B cell (primary cell): ENCODE measurements at regions not wholly inside any gene's neighbourhood (a gene's known extent, or its start where the extent isn't known, plus 50 kb on each side); places are given as distances from the start of the nearest gene placed in this dataset.

Source experiments
- ATAC-seq: fragments of 200-7000 bp; cut with Tn5 transposase; one replicate; pipeline ENCODE4 v1.10.0; 2021; ENCODE audit warnings: low read depth, mild to moderate bottlenecking, moderate number of reproducible peaks, moderate library complexity
- CTCF ChIA-PET: fragments of 350-600 bp; sonication (Branson Sonifier 250); formaldehyde crosslinking; loops from one replicate; lab custom pipeline; 2021; ENCODE audit warnings: antibody characterized with exemption, inconsistent platforms; lab: Charles Lee
- POLR2A ChIA-PET: fragments of 350-600 bp; sonication (Branson Sonifier 250); formaldehyde crosslinking; loops from one replicate; lab custom pipeline; 2021; ENCODE audit warnings: antibody characterized with exemption; lab: Charles Lee
- DNase-seq: peaks from one replicate; pipeline ENCODE4 v3.0.0; 2013
- H2AFZ ChIP-seq: 2 replicates; pipeline ENCODE4 v1.6.1; 2012; ENCODE audit warnings: mild to moderate bottlenecking, low read depth, low read length; ENCODE audit not compliant: insufficient read depth, poor library complexity, severe bottlenecking
- H3K27ac ChIP-seq, 2 donors: 1 replicate in 1 of 2; 2 replicates in 1 of 2; pipeline ENCODE4 v1.5.1; 2012 to 2013; ENCODE audit warnings: low read length in 2 of 2, mild to moderate bottlenecking in 2 of 2, moderate library complexity in 1 of 2
- H3K27me3 ChIP-seq, 4 experiments: fragments of 200-600 bp in 1 of 4; sonication (generic) in 1 of 4; replicated peaks in 1 of 4; 1 replicate in 2 of 4; 2 replicates in 2 of 4; pipeline versions ENCODE4 v1.6.1 to v1.7.0; 2013 to 2016; ENCODE audit warnings: low read length in 3 of 4, mild to moderate bottlenecking in 2 of 4, mixed read lengths in 1 of 4, moderate library complexity in 1 of 4; ENCODE audit not compliant: insufficient read depth in 4 of 4, control insufficient read depth in 3 of 4; ENCODE audit errors: control extremely low read depth in 1 of 4
- H3K36me3 ChIP-seq, 2 experiments: replicated peaks in 1 of 2; 1 replicate in 1 of 2; 2 replicates in 1 of 2; pipeline versions ENCODE4 v1.6.1 to v1.7.1; 2013; ENCODE audit warnings: low read length in 1 of 2; ENCODE audit not compliant: insufficient read depth in 2 of 2, control insufficient read depth in 1 of 2; ENCODE audit errors: control extremely low read depth in 1 of 2, extremely low read depth in 1 of 2
- H3K4me1 ChIP-seq, 2 donors: fragments of 200-600 bp in 1 of 2; sonication (generic) in 1 of 2; 1 replicate in 1 of 2; 2 replicates in 1 of 2; pipeline versions ENCODE4 v1.5.1 to v1.6.1; 2013 to 2017; ENCODE audit warnings: low read length in 2 of 2; ENCODE audit not compliant: control insufficient read depth in 2 of 2, insufficient read depth in 2 of 2
- H3K4me2 ChIP-seq: replicated peaks from 2 replicates; pipeline ENCODE3; 2012; ENCODE audit warnings: mild to moderate bottlenecking, low read depth, low read length; ENCODE audit not compliant: poor library complexity, severe bottlenecking
- H3K4me3 ChIP-seq, 5 experiments: fragments of 200-600 bp in 1 of 5; sonication (generic) in 1 of 5; 1 replicate in 3 of 5; 2 replicates in 2 of 5; pipeline versions ENCODE4 v1.5.1 to v1.7.0; 2011 to 2016; ENCODE audit warnings: low read length in 4 of 5, mild to moderate bottlenecking in 4 of 5, low read depth in 2 of 5, control low read depth in 1 of 5, moderate library complexity in 1 of 5; ENCODE audit not compliant: insufficient read depth in 1 of 5; ENCODE audit errors: control extremely low read depth in 1 of 5, extremely low read depth in 1 of 5
- H3K79me2 ChIP-seq: fragments of 200-600 bp; sonication (generic); one replicate; pipeline ENCODE4 v1.6.0; 2016; ENCODE audit warnings: low read length; ENCODE audit not compliant: control insufficient read depth, insufficient read depth
- H3K9ac ChIP-seq: fragments of 200-600 bp; sonication (generic); 2 replicates; pipeline ENCODE4 v1.6.1; 2017; ENCODE audit warnings: mild to moderate bottlenecking, low read length, moderate library complexity
- H3K9me3 ChIP-seq, 3 donors: one replicate each; pipeline versions ENCODE4 v1.6.1 to v1.7.1; 2013; ENCODE audit warnings: low read length in 2 of 3; ENCODE audit not compliant: control insufficient read depth in 2 of 3, insufficient read depth in 1 of 3; ENCODE audit errors: control extremely low read depth in 1 of 3
- H4K20me1 ChIP-seq: 2 replicates; pipeline ENCODE4 v1.6.0; 2012; ENCODE audit warnings: mild to moderate bottlenecking, low read length; ENCODE audit not compliant: insufficient read depth, control insufficient read depth, poor library complexity, severe bottlenecking
- H3K27ac Mint-ChIP-seq: one replicate; pipeline ENCODE4 v1.8.0; 2021; ENCODE audit warnings: mixed read lengths
- H3K27me3 Mint-ChIP-seq: one replicate; pipeline ENCODE4 v1.8.0; 2021; ENCODE audit warnings: mixed read lengths
- H3K4me1 Mint-ChIP-seq: one replicate; pipeline ENCODE4 v1.8.0; 2021; ENCODE audit warnings: mixed read lengths
- H3K4me3 Mint-ChIP-seq: one replicate; pipeline ENCODE4 v1.8.0; 2021; ENCODE audit warnings: mixed read lengths
- H3K9me3 Mint-ChIP-seq: one replicate; pipeline ENCODE4 v1.8.0; 2022; ENCODE audit warnings: mixed read lengths; ENCODE audit not compliant: insufficient read depth
- EZH2 ChIP-seq: IDR thresholded peaks from 2 replicates; pipeline ENCODE4 v1.6.1; 2012; ENCODE audit warnings: borderline replicate concordance, low read depth, mild to moderate bottlenecking, moderate library complexity, low read length; ENCODE audit not compliant: insufficient read depth, poor library complexity, severe bottlenecking
- WGBS: methylation state at CpG from one replicate; pipeline ENCODE4 v1.1.5; 2013; ENCODE audit warnings: missing lambda C conversion rate; ENCODE audit not compliant: insufficient coverage; 5-methylcytosine and 5-hydroxymethylcytosine counted together
- intact Hi-C: fragments of 100-400 bp; cut with micrococcal nuclease; formaldehyde crosslinking; loops from one replicate; pipeline ENCODE4 v1.10.0; 2022
- TF ChIP-seq, protein P1 (sequence below): fragments of 200-600 bp; IDR thresholded peaks from one replicate; pipeline ENCODE4 v1.8.0; 2022; ENCODE audit warnings: antibody characterized with exemption, mild to moderate bottlenecking

DNA sequence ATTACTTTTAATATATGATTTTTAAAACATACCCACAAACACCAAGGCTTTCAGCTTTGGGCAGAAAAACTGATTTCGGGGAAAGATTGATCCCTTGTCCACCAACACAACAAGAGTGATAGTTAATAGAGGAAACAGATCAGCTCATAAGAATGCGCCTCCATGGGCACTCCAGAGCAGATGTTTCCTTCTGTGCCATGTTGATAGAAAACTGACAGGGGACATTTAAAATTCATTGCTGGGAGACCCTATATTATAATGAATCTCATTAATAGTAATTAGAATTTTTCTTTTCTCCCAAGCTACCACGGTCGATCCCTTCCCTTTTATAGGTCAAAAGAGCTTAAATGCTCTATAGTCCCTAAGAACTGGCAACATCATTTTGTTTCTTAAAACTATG lies 431.2 kb downstream of the IRS2 start:
- Histone ChIP-seq H3K4me1 (no peaks in the 10 kb centered on the region), H3K9ac (no peak overlapping the region), H3K9me3 (no peaks in the 10 kb centered on the region), H3K79me2 (no peaks in the 10 kb centered on the region), H3K4me3 (no peak overlapping the region), H4K20me1 (no peaks in the 10 kb centered on the region), H3K27ac (no peak overlapping the region), H3K4me2 (no peak overlapping the region), H2AFZ (no peak overlapping the region), H3K27me3 (no peaks in the 10 kb centered on the region), H3K36me3 (no peaks in the 10 kb centered on the region)
- DNase-seq, result no peak
- no CpG with 5 or more reads among the region's 4 CpGs for WGBS
- Mint-ChIP-seq H3K27me3 (peaks cover 4% of the 10 kb centered on the region), H3K4me1 (no peaks in the 10 kb centered on the region), H3K4me3 (no peak overlapping the region), H3K27ac (no peak overlapping the region), H3K9me3 (no peaks in the 10 kb centered on the region)
- CTCF ChIA-PET, result no interaction called here
- ATAC-seq, result no peak
- intact Hi-C loops, result no loop called here
- TF ChIP-seq, protein P1, sequence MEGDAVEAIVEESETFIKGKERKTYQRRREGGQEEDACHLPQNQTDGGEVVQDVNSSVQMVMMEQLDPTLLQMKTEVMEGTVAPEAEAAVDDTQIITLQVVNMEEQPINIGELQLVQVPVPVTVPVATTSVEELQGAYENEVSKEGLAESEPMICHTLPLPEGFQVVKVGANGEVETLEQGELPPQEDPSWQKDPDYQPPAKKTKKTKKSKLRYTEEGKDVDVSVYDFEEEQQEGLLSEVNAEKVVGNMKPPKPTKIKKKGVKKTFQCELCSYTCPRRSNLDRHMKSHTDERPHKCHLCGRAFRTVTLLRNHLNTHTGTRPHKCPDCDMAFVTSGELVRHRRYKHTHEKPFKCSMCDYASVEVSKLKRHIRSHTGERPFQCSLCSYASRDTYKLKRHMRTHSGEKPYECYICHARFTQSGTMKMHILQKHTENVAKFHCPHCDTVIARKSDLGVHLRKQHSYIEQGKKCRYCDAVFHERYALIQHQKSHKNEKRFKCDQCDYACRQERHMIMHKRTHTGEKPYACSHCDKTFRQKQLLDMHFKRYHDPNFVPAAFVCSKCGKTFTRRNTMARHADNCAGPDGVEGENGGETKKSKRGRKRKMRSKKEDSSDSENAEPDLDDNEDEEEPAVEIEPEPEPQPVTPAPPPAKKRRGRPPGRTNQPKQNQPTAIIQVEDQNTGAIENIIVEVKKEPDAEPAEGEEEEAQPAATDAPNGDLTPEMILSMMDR, result no peak
- TF ChIP-seq EZH2, result no peak
- POLR2A ChIA-PET, result no interaction called here

DNA sequence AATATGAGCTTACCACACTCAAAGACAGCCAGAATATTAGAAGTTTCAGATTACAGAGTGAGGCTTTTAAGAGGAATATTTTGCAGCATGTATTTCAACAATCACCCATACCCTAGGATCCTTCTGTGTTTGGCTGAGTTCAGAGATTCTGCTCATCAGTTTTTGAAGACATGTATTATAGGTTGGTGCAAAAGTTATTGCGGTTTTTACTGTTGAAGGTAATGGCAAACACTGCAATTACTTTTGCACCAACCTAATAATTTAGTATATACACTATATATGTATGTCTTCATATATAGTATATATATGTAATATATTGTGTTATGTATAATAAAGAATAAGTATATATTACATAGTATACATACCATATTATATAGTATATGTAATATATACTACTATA lies 435.1 kb downstream of the IRS2 start:
- Histone ChIP-seq H3K4me2 (no peak overlapping the region), H3K9me3 (no peaks in the 10 kb centered on the region), H3K4me1 (no peaks in the 10 kb centered on the region), H3K9ac (no peak overlapping the region), H3K4me3 (no peak overlapping the region), H4K20me1 (no peaks in the 10 kb centered on the region), H3K36me3 (no peaks in the 10 kb centered on the region), H3K79me2 (no peaks in the 10 kb centered on the region), H3K27ac (no peak overlapping the region), H3K27me3 (no peaks in the 10 kb centered on the region), H2AFZ (no peak overlapping the region)
- DNase-seq (no peak), ATAC-seq (no peak)
- H3K4me3 Mint-ChIP-seq, result no peak overlapping the region
- ChIA-PET CTCF (no interaction called here), POLR2A (no interaction called here)
- H3K27me3 Mint-ChIP-seq, result peaks cover 9% of the 10 kb centered on the region
- no peaks in the 10 kb centered on the region for H3K9me3 Mint-ChIP-seq
- no peak overlapping the region for H3K27ac Mint-ChIP-seq
- no CpG with 5 or more reads among the region's 1 CpG for WGBS
- H3K4me1 Mint-ChIP-seq, result no peaks in the 10 kb centered on the region
- TF ChIP-seq EZH2, result no peak
- TF ChIP-seq, protein P1, result no peak
- intact Hi-C loops, result no loop called here
